Gastrocnemius medialis (tissue), 4 donors: ENCODE measurements at regions not wholly inside any gene's neighbourhood (a gene's known extent, or its start where the extent isn't known, plus 50 kb on each side); places are given as distances from the start of the nearest gene placed in this dataset.

Experiments
- ATAC-seq, 2 donors: fragments of 150-250 bp; one replicate each; pipeline ENCODE4 v1.9.1; 2016
- DNase-seq, 2 donors: peaks; one replicate each; pipeline ENCODE4 v3.0.0-alpha.2; 2019
- H3K27ac ChIP-seq, 4 donors: fragments of 200-600 bp; sonication (generic); 1 replicate in 1 of 4; 2 replicates in 3 of 4; pipeline ENCODE4 v1.5.1; 2016 to 2018; ENCODE audit warnings: mild to moderate bottlenecking in 2 of 4, moderate library complexity in 1 of 4
- H3K27me3 ChIP-seq, 3 donors: fragments of 200-600 bp; sonication (generic) in 2 of 3; 1 replicate in 1 of 3; 2 replicates in 2 of 3; pipeline versions ENCODE4 v1.5.1 to v1.6.0; 2016 to 2019; ENCODE audit warnings: mild to moderate bottlenecking in 1 of 3, moderate library complexity in 1 of 3
- H3K36me3 ChIP-seq, 2 donors: fragments of 200-600 bp; sonication (generic) in 1 of 2; one replicate each; pipeline ENCODE4 v1.5.1; 2017 to 2018
- H3K4me1 ChIP-seq, 2 donors: fragments of 200-600 bp; sonication (generic) in 1 of 2; one replicate each; pipeline ENCODE4 v1.5.1; 2016 to 2017; ENCODE audit warnings: mild to moderate bottlenecking in 2 of 2
- H3K4me3 ChIP-seq, 4 donors: fragments of 200-600 bp; sonication (generic) in 3 of 4; 1 replicate in 1 of 4; 2 replicates in 3 of 4; pipeline ENCODE4 v1.5.1; 2016 to 2019; ENCODE audit warnings: mild to moderate bottlenecking in 2 of 4
- H3K9me3 ChIP-seq, 3 donors: fragments of 200-600 bp; sonication (generic) in 2 of 3; 1 replicate in 1 of 3; 2 replicates in 2 of 3; pipeline ENCODE4 v1.5.1; 2016 to 2019
- POLR2A ChIP-seq, 2 donors: fragments of 450-650 bp; IDR thresholded peaks; one replicate each; pipeline ENCODE4 v1.6.1; 2017; ENCODE audit warnings: antibody characterized with exemption in 2 of 2, mild to moderate bottlenecking in 2 of 2, moderate library complexity in 2 of 2
- in situ Hi-C, 4 donors: fragments of 200-750 bp; cut with MboI; loops; one replicate each; pipeline versions ENCODE4 v1.15.0 to v1.8.0; 2017; ENCODE audit warnings: low sequenced_read_pairs in 4 of 4
- intact Hi-C: fragments of 100-400 bp; cut with DNase I; formaldehyde crosslinking; loops from one replicate; pipeline ENCODE4 v1.15.1; 2023; ENCODE audit warnings: low total_unique reads
- TF ChIP-seq, protein P1 (sequence below), 5 experiments: fragments of 450-650 bp in 3 of 5; fragments of 200-600 bp in 2 of 5; sonication (generic) in 2 of 5; IDR thresholded peaks in 4 of 5; conservative IDR thresholded peaks in 1 of 5; 1 replicate in 4 of 5; 2 replicates in 1 of 5; pipeline ENCODE4 v1.5.1; 2016 to 2019; ENCODE audit warnings: antibody characterized with exemption in 5 of 5, mild to moderate bottlenecking in 3 of 5, moderate library complexity in 3 of 5

DNA sequence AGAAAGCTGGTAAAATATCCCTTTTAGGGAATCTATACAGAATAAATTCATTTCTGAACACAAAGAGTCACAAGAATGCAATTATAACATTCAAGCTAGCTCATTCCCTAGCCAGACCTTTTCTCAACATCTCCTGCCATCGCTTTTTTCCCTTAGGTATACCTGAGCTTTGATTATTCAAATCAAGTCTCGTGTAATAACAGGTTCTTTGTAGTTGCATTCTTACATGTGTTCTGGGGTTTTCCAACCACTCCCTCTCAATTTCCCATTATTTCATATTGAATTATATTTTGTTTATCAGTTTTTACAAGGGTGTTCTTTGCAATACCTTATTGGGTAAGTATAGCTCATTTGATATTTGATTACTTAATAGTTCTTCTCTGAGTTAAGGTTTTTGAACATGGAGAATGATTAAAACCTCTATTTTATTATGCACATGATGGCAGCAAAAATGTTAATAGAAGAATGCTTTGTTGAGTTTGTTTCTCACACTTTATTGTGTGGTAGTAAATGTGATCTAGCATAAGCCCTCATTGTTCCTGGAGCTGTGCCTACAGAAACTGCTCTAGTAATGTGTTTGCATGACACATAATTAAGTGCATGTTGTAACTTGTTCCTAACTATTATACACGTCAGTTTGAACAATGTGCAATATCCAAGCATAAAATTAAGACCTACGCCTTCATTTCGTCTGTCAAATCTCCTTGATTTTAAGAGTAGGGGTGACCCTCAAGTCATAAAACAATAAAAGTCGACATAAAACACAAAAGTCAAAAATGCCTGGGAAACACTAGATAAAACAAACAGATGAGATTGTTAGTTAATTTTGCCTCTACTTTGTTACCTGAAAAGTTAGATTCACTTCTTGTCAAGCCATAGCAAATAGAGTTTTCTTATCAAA, 124.0 kb upstream of the POF1B start:
- no peak for DNase-seq

DNA sequence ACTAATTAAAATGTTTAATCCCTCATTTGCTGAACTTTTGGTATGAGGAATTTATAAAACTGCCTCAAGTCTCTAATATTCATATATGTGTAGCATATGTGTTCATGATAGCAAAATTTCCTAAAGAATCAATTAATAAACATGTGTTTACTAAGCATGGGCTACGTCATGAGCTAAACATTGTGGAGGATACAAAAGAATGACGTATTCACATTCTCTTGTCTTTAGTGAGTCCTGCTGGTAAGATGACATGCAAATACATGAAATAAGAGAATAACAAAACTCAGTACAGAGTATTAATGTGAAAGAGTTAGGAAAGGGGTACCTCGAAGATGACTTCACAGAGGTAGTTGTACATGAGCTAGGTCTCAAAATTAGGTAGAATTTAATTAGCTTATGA, 121.9 kb upstream of the POF1B start:
- intact Hi-C loops (no loop called here), in situ Hi-C loops (no loop called here)
- ATAC-seq, result no peak
- no peak overlapping the region for H3K27ac ChIP-seq
- no peaks in the 10 kb centered on the region for H3K9me3 ChIP-seq
- no peaks in the 10 kb centered on the region for H3K4me1 ChIP-seq
- no peaks in the 10 kb centered on the region for H3K27me3 ChIP-seq
- no peaks in the 10 kb centered on the region for H3K36me3 ChIP-seq
- TF ChIP-seq POLR2A (IDR thresholded peaks at IDR 0.05), result no peak
- TF ChIP-seq, protein P1, sequence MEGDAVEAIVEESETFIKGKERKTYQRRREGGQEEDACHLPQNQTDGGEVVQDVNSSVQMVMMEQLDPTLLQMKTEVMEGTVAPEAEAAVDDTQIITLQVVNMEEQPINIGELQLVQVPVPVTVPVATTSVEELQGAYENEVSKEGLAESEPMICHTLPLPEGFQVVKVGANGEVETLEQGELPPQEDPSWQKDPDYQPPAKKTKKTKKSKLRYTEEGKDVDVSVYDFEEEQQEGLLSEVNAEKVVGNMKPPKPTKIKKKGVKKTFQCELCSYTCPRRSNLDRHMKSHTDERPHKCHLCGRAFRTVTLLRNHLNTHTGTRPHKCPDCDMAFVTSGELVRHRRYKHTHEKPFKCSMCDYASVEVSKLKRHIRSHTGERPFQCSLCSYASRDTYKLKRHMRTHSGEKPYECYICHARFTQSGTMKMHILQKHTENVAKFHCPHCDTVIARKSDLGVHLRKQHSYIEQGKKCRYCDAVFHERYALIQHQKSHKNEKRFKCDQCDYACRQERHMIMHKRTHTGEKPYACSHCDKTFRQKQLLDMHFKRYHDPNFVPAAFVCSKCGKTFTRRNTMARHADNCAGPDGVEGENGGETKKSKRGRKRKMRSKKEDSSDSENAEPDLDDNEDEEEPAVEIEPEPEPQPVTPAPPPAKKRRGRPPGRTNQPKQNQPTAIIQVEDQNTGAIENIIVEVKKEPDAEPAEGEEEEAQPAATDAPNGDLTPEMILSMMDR (IDR thresholded peaks at IDR 0.05 in 4 of 5, conservative IDR thresholded peaks at IDR 0.05 in 1 of 5), result no peak
- DNase-seq, result no peak
- H3K4me3 ChIP-seq, result no peak overlapping the region

More for the DNA sequence above, 124.0 kb upstream of the POF1B start:
- Histone ChIP-seq H3K27me3 (no peaks in the 10 kb centered on the region), H3K9me3 (no peaks in the 10 kb centered on the region), H3K4me3 (no peak overlapping the region), H3K36me3 (no peaks in the 10 kb centered on the region), H3K4me1 (no peaks in the 10 kb centered on the region), H3K27ac (no peak overlapping the region)
- TF ChIP-seq POLR2A (IDR thresholded peaks at IDR 0.05), result no peak
- TF ChIP-seq, protein P1 (IDR thresholded peaks at IDR 0.05 in 4 of 5, conservative IDR thresholded peaks at IDR 0.05 in 1 of 5), result no peak
- intact Hi-C loops (no loop called here), in situ Hi-C loops (no loop called here)
- no peak for ATAC-seq

DNA sequence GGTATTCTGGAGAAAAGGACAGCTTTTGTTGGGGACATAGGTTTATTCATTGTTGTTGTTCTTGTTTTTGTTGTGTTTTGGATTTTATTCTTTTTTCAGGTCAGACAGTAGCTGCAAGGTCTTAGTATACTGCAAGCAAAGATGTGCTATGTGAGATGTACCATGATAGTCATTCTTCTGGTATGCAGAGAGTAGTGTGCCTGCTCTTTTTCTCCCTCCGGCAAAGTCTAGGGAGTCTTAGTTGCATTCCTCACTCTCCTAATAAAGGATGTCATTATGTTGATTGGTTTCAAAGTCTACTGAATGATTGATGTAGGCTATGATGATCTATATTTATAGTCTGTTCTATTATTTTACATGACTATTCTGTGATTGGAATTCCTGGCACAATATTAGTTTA, 119.9 kb upstream of the POF1B start:
- intact Hi-C loops (no loop called here), in situ Hi-C loops (no loop called here)
- no peaks in the 10 kb centered on the region for H3K4me1 ChIP-seq
- DNase-seq (no peak), ATAC-seq (no peak)
- TF ChIP-seq POLR2A (IDR thresholded peaks at IDR 0.05), result no peak
- TF ChIP-seq, protein P1 (IDR thresholded peaks at IDR 0.05 in 4 of 5, conservative IDR thresholded peaks at IDR 0.05 in 1 of 5), result no peak
- no peak overlapping the region for H3K27ac ChIP-seq
- no peak overlapping the region for H3K4me3 ChIP-seq
- H3K9me3 ChIP-seq, result no peaks in the 10 kb centered on the region
- no peaks in the 10 kb centered on the region for H3K27me3 ChIP-seq
- H3K36me3 ChIP-seq, result no peaks in the 10 kb centered on the region

DNA sequence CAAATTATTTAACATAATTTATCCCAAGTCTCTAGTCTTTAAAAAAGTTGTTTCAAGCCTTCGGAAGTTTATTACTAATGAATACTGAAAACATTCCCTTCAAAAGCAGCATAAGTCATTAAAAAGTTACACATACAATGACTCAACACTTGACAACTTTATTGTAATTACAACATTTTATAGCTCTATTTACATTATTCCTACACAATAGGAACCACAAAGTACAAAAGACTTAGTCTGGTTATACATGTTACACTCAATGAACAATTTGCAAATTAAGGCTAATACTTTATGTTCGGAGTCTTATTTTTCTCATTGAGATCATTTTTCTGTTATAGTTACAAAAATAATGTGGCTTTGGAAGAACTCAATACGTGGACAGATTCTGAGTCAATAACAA, 114.4 kb upstream of the POF1B start:
- Histone ChIP-seq H3K27me3 (no peaks in the 10 kb centered on the region), H3K4me1 (no peaks in the 10 kb centered on the region), H3K36me3 (no peaks in the 10 kb centered on the region), H3K9me3 (no peaks in the 10 kb centered on the region), H3K4me3 (no peak overlapping the region), H3K27ac (no peak overlapping the region)
- in situ Hi-C loops, result no loop called here
- ATAC-seq (no peak), DNase-seq (no peak)
- intact Hi-C loops, result no loop called here
- TF ChIP-seq, protein P1 (IDR thresholded peaks at IDR 0.05 in 4 of 5, conservative IDR thresholded peaks at IDR 0.05 in 1 of 5), result no peak
- TF ChIP-seq POLR2A (IDR thresholded peaks at IDR 0.05), result no peak
